ENCODE measurements at regions not wholly inside any gene's neighbourhood (a gene's known extent, or its start where the extent isn't known, plus 50 kb on each side); places are given as distances from the start of the nearest gene placed in this dataset.

- ATAC-seq (ENCODE audit: insufficient number of reproducible peaks, low FRiP score, low read depth) (no peak), DNase-seq (ENCODE audit: low spot score) (no peak)
- no peaks in the 10 kb centered on the region for H3K4me1 ChIP-seq (ENCODE audit: control insufficient read depth in 1 of 2, low read depth in 2 of 2)
- TF ChIP-seq, protein P1, sequence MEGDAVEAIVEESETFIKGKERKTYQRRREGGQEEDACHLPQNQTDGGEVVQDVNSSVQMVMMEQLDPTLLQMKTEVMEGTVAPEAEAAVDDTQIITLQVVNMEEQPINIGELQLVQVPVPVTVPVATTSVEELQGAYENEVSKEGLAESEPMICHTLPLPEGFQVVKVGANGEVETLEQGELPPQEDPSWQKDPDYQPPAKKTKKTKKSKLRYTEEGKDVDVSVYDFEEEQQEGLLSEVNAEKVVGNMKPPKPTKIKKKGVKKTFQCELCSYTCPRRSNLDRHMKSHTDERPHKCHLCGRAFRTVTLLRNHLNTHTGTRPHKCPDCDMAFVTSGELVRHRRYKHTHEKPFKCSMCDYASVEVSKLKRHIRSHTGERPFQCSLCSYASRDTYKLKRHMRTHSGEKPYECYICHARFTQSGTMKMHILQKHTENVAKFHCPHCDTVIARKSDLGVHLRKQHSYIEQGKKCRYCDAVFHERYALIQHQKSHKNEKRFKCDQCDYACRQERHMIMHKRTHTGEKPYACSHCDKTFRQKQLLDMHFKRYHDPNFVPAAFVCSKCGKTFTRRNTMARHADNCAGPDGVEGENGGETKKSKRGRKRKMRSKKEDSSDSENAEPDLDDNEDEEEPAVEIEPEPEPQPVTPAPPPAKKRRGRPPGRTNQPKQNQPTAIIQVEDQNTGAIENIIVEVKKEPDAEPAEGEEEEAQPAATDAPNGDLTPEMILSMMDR (IDR thresholded peaks at IDR 0.05), result no peak
- H3K9me3 ChIP-seq, result no peaks in the 10 kb centered on the region
- H3K27me3 ChIP-seq (replicated peaks; ENCODE audit: insufficient read depth), result no peaks in the 10 kb centered on the region
- no peaks in the 10 kb centered on the region for H3K36me3 ChIP-seq
- H3K4me3 ChIP-seq, result no peak overlapping the region
- H3K27ac ChIP-seq, result no peak overlapping the region
Observed at GRCh38 chr12:3976351-3976938, 103.2 kb upstream of the PARP11 start.

- TF ChIP-seq, protein P1 (IDR thresholded peaks at IDR 0.05), result no peak
- Histone ChIP-seq H3K4me1 (ENCODE audit: control insufficient read depth in 1 of 2, low read depth in 2 of 2) (no peaks in the 10 kb centered on the region), H3K9me3 (no peaks in the 10 kb centered on the region), H3K27ac (no peak overlapping the region), H3K4me3 (no peak overlapping the region), H3K36me3 (no peaks in the 10 kb centered on the region), H3K27me3 (replicated peaks; ENCODE audit: insufficient read depth) (no peaks in the 10 kb centered on the region)
- DNase-seq (ENCODE audit: low spot score) (no peak), ATAC-seq (ENCODE audit: insufficient number of reproducible peaks, low FRiP score, low read depth) (no peak)
Observed at GRCh38 chr12:3975652-3976051, 102.5 kb upstream of the PARP11 start.

- Histone ChIP-seq H3K4me1 (ENCODE audit: control insufficient read depth in 1 of 2, low read depth in 2 of 2) (no peaks in the 10 kb centered on the region), H3K27ac (no peak overlapping the region), H3K9me3 (no peaks in the 10 kb centered on the region), H3K27me3 (replicated peaks; ENCODE audit: insufficient read depth) (no peaks in the 10 kb centered on the region), H3K36me3 (no peaks in the 10 kb centered on the region), H3K4me3 (no peak overlapping the region)
- TF ChIP-seq, protein P1 (IDR thresholded peaks at IDR 0.05), result no peak
- DNase-seq (ENCODE audit: low spot score) (no peak), ATAC-seq (ENCODE audit: insufficient number of reproducible peaks, low FRiP score, low read depth) (no peak)
Observed at GRCh38 chr12:3974883-3975282, 101.7 kb upstream of the PARP11 start.

DNA sequence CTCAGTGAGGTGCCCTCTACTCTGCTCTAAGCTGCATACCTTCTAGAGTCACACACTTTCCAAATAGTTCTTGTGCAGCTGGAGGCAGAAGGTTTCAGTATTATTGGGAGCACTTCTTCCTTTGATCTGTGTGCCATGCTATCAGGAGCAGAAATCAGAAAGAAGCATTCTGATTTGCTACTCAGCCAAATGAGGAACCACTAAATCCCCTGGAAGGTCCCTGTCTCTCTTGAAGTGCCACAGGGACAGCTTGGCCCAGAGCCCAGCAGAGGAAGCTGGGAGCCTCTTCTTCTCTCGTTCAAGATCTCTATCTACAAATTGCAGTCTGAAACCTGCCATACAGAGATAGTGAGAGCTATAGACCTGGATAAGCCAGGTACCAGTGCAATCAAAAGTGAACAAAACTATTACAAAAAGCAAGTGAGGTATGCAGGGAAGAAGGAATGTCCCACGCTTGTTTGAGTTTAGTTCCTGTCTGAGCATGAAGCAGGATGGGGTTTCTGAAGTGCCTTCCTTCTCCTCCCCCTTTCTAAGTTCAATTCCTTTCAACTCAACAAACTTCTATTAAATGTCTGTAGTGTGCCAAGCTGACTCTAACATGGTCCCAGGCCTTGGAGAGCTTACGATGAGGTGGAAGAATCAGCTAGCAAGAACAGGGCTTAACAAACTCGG, 100.9 kb upstream of the PARP11 start:
- no peaks in the 10 kb centered on the region for H3K9me3 ChIP-seq
- H3K4me1 ChIP-seq (ENCODE audit: control insufficient read depth in 1 of 2, low read depth in 2 of 2), result no peaks in the 10 kb centered on the region
- H3K4me3 ChIP-seq, result no peak overlapping the region
- H3K27me3 ChIP-seq (replicated peaks; ENCODE audit: insufficient read depth), result no peaks in the 10 kb centered on the region
- TF ChIP-seq, protein P1 (IDR thresholded peaks at IDR 0.05), result no peak
- ATAC-seq (ENCODE audit: insufficient number of reproducible peaks, low FRiP score, low read depth) (no peak), DNase-seq (ENCODE audit: low spot score) (no peak)
- H3K27ac ChIP-seq, result no peak overlapping the region
- H3K36me3 ChIP-seq, result no peaks in the 10 kb centered on the region

GRCh38 chr12:3973269-3973884, 100.2 kb upstream of the PARP11 start:
- TF ChIP-seq, protein P1 (IDR thresholded peaks at IDR 0.05), result no peak
- no peaks in the 10 kb centered on the region for H3K36me3 ChIP-seq
- no peaks in the 10 kb centered on the region for H3K9me3 ChIP-seq
- no peaks in the 10 kb centered on the region for H3K4me1 ChIP-seq (ENCODE audit: control insufficient read depth in 1 of 2, low read depth in 2 of 2)
- H3K27ac ChIP-seq, result no peak overlapping the region
- H3K4me3 ChIP-seq, result no peak overlapping the region
- no peak for ATAC-seq (ENCODE audit: insufficient number of reproducible peaks, low FRiP score, low read depth)
- no peaks in the 10 kb centered on the region for H3K27me3 ChIP-seq (replicated peaks; ENCODE audit: insufficient read depth)
- DNase-seq (ENCODE audit: low spot score), result no peak
